Esophagus squamous epithelium (tissue), 5 donors: ENCODE measurements at regions not wholly inside any gene's neighbourhood (a gene's known extent, or its start where the extent isn't known, plus 50 kb on each side); places are given as distances from the start of the nearest gene placed in this dataset.

Experiments
- DNase-seq: peaks from one replicate; lab custom pipeline; 2025; lab: John Stamatoyannopoulos, UW
- H3K27ac ChIP-seq, 4 donors: fragments of 200-600 bp; sonication (generic); one replicate each; pipeline ENCODE4 v1.5.1; 2016 to 2019; ENCODE audit warnings: mild to moderate bottlenecking in 1 of 4
- H3K27me3 ChIP-seq, 4 donors: fragments of 200-600 bp; sonication (generic); 1 replicate in 3 of 4; 2 replicates in 1 of 4; pipeline versions ENCODE4 v1.5.1 to v1.6.0; 2017 to 2021; ENCODE audit warnings: antibody characterized with exemption in 1 of 4
- H3K36me3 ChIP-seq, 3 donors: fragments of 200-600 bp; sonication (generic); one replicate each; pipeline ENCODE4 v1.5.1; 2016 to 2019
- H3K4me1 ChIP-seq, 3 donors: fragments of 200-600 bp; sonication (generic); one replicate each; pipeline ENCODE4 v1.5.1; 2017 to 2019
- H3K4me3 ChIP-seq, 4 donors: fragments of 200-600 bp; sonication (generic); 1 replicate in 3 of 4; 2 replicates in 1 of 4; pipeline ENCODE4 v1.5.1; 2016 to 2019; ENCODE audit warnings: mild to moderate bottlenecking in 2 of 4, moderate library complexity in 1 of 4
- H3K9me3 ChIP-seq, 3 donors: fragments of 200-600 bp; sonication (generic); one replicate each; pipeline ENCODE4 v1.5.1; 2016 to 2019
- CTCF ChIP-seq, 6 experiments: fragments of 450-650 bp in 4 of 6; fragments of 200-600 bp in 2 of 6; sonication (generic) in 2 of 6; IDR thresholded peaks; one replicate each; pipeline ENCODE4 v1.5.1; 2016 to 2019; ENCODE audit warnings: antibody characterized with exemption in 6 of 6, mild to moderate bottlenecking in 4 of 6, moderate library complexity in 4 of 6
- POLR2A ChIP-seq, 4 donors: fragments of 450-650 bp; IDR thresholded peaks; one replicate each; pipeline ENCODE4 v1.6.1; 2017; ENCODE audit warnings: antibody characterized with exemption in 4 of 4, mild to moderate bottlenecking in 4 of 4, moderate library complexity in 3 of 4
- WGBS, 2 donors: methylation state at CpG; one replicate each; pipeline ENCODE4 v1.1.5; 2018; 5-methylcytosine and 5-hydroxymethylcytosine counted together
- intact Hi-C: fragments of 100-400 bp; cut with DNase I; formaldehyde crosslinking; loops from one replicate; pipeline ENCODE4 v1.15.0; 2022
- donor health status: DM: yes; HTN: yes; CAD: no.

DNA sequence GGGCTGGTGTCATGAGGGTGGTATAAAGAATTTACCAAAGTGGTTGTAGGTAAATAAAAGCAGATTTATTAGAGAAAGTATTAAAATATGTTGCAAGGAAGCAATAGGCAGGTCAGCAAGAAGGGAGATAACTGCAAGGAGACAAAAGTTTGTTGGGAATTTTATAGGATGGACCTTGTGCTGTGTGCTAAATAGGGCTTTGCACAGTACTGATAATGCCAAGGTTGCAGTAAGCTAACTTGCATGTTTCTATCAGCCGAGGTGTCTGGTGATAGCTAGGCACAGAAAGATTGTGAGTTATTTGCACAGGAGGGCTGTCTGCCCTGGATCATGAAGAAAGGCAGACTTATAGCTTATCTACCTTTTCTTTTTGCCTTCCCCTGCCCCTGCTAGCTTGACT is 102.5 kb upstream of the SPRED1 start:
- intact Hi-C loops = no loop called here
- H3K4me3 ChIP-seq = no peak overlapping the region
- H3K27ac ChIP-seq = no peak overlapping the region
- no peaks in the 10 kb centered on the region for H3K36me3 ChIP-seq
- 80 to 89% methylated on average over 1 of the region's 1 CpG for WGBS, 2 donors
- H3K9me3 ChIP-seq = peaks cover 0 to 15% (median 11%) of the 10 kb centered on the region in 3 donors
- H3K27me3 ChIP-seq = no peaks in the 10 kb centered on the region
- H3K4me1 ChIP-seq = no peaks in the 10 kb centered on the region
- no peak for DNase-seq
- TF ChIP-seq POLR2A (IDR thresholded peaks at IDR 0.05) = no peak
- TF ChIP-seq CTCF (IDR thresholded peaks at IDR 0.05) = no peak

GRCh38 chr15:38150794-38151193 is 101.8 kb upstream of the SPRED1 start:
- Histone ChIP-seq H3K27ac (no peak overlapping the region), H3K9me3 (peaks cover 0 to 15% (median 11%) of the 10 kb centered on the region in 3 donors), H3K4me1 (no peaks in the 10 kb centered on the region), H3K4me3 (no peak overlapping the region), H3K27me3 (no peaks in the 10 kb centered on the region), H3K36me3 (no peaks in the 10 kb centered on the region)
- WGBS, 2 donors = 82 to 83% methylated on average over 2 of the region's 2 CpGs
- intact Hi-C loops = no loop called here
- TF ChIP-seq POLR2A (IDR thresholded peaks at IDR 0.05) = no peak
- TF ChIP-seq CTCF (IDR thresholded peaks at IDR 0.05) = no peak
- no peak for DNase-seq

DNA sequence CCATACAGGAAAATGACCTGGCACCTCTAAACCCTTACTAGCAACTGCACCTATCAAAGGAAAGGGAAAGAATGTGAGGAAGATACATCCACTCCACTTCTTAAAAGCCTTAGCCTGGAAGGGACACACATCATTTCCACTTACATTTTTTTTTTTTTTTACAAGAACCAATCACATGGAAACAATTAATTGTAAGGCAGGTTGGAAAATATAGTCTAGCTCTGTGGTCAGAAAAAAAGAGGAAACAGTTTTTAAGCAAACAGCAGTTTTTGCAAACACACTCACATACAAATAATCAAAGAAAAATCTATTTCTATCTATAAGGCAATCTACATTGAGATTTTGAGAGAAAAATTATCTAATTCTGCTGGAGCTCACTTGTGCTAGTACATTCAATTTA is 98.9 kb upstream of the SPRED1 start:
- Histone ChIP-seq H3K4me1 (no peaks in the 10 kb centered on the region), H3K27ac (no peak overlapping the region), H3K27me3 (no peaks in the 10 kb centered on the region), H3K9me3 (peaks cover 0 to 20% (median 14%) of the 10 kb centered on the region in 3 donors), H3K36me3 (no peaks in the 10 kb centered on the region), H3K4me3 (no peak overlapping the region)
- DNase-seq = no peak
- no peak for TF ChIP-seq POLR2A (IDR thresholded peaks at IDR 0.05)
- TF ChIP-seq CTCF (IDR thresholded peaks at IDR 0.05) = no peak
- intact Hi-C loops = no loop called here

GRCh38 chr15:38154255-38154654 is 98.4 kb upstream of the SPRED1 start:
- no peak for DNase-seq
- no peak overlapping the region for H3K4me3 ChIP-seq
- 55 to 81% methylated on average over 1 of the region's 1 CpG for WGBS, 2 donors
- H3K36me3 ChIP-seq = no peaks in the 10 kb centered on the region
- no peaks in the 10 kb centered on the region for H3K27me3 ChIP-seq
- TF ChIP-seq POLR2A (IDR thresholded peaks at IDR 0.05) (no peak), CTCF (IDR thresholded peaks at IDR 0.05) (no peak)
- no peaks in the 10 kb centered on the region for H3K4me1 ChIP-seq
- no peak overlapping the region for H3K27ac ChIP-seq
- peaks cover 0 to 20% (median 14%) of the 10 kb centered on the region in 3 donors for H3K9me3 ChIP-seq
- intact Hi-C loops = no loop called here

DNA sequence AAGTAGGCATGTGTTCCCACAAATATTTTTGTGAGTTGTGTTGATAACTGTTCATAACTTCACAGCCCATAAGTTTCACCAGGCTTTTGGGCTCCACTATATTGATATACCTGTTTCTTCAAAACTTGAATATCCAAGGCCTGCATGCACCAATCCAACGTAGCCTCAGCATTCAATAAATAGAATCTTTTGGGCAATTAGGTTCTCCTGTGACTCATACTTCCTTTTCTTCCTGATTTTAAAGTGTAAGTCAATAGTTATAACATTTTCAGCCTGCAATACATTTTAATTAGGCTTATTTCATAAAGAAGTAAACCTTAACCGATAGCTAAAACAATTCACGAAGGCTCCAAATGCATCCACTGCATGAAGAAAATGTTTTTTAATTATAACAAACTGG is 97.8 kb upstream of the SPRED1 start:
- H3K27ac ChIP-seq = no peak overlapping the region
- H3K4me3 ChIP-seq = no peak overlapping the region
- no peaks in the 10 kb centered on the region for H3K36me3 ChIP-seq
- no peaks in the 10 kb centered on the region for H3K4me1 ChIP-seq
- intact Hi-C loops = no loop called here
- TF ChIP-seq CTCF (IDR thresholded peaks at IDR 0.05) = no peak
- TF ChIP-seq POLR2A (IDR thresholded peaks at IDR 0.05) = no peak
- H3K27me3 ChIP-seq = no peaks in the 10 kb centered on the region
- H3K9me3 ChIP-seq = peaks cover 0 to 20% (median 14%) of the 10 kb centered on the region in 3 donors
- DNase-seq = no peak
- WGBS, 2 donors = 70 to 74% methylated on average over 3 of the region's 3 CpGs
